Posterior vena cava (tissue), 2 donors: ENCODE measurements at regions not wholly inside any gene's neighbourhood (a gene's known extent, or its start where the extent isn't known, plus 50 kb on each side); places are given as distances from the start of the nearest gene placed in this dataset.

Source experiments
- DNase-seq: peaks from one replicate; pipeline ENCODE4 v3.0.0-alpha.2; 2020; ENCODE audit warnings: low spot score
- intact Hi-C, 2 donors: fragments of 100-400 bp; cut with DNase I; formaldehyde crosslinking; loops; one replicate each; pipeline versions ENCODE4 v1.14.1 to v1.14.2; 2022 to 2023
- donor health status: DM: yes; HTN: yes; CAD: no.
- donor health status: DM: yes; HTN: yes; CAD: no.

- no peak for DNase-seq
- intact Hi-C loops: no loop called here
Measured at GRCh38 chr12:60106214-60106613, 510.4 kb downstream of the SLC16A7 start.

DNA sequence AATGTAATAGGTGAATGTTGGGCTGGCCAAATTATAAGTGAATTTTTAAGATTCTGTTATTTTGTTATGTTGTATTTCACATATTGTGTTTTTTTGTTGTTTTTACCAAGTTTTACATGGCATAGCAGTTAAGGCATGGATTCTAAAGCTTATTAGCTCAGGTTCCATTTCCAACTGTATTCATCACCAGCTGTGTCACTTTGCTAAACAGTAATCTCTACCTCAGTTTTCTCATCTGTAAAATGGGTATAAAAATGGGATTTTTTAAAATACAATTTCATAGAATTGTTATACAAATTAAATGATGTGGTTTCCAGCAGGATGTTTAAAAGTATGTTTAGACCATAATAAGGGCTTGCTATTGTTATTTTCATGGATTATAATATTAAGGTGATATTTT, 512.2 kb downstream of the SLC16A7 start:
- no peak for DNase-seq
- intact Hi-C loops: no loop called here

- intact Hi-C loops: no loop called here
Measured at GRCh38 chr12:60112063-60112462, 516.2 kb downstream of the SLC16A7 start.

DNA sequence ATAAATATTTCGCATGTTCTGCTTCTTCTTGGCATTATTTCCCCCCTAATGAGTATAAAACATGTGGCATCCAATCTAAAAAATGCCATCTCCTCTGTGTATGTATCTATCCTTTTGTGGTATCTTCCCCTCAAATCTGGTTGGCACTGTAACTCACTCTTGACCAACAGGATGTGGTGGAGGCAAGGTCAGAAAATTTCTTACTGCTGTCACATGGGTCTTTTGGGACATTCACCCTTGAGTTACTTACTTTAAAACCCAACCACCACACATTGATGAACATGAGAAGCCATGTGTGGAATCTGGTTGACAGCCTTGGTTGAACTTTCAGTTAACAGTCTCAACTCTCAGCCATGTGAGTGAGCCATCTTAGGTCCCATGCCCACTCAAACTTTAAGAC, 516.9 kb downstream of the SLC16A7 start:
- DNase-seq: no peak
- intact Hi-C loops: no loop called here

More at GRCh38 chr12:60112063-60112462, 516.2 kb downstream of the SLC16A7 start:
- DNase-seq: no peak

DNA sequence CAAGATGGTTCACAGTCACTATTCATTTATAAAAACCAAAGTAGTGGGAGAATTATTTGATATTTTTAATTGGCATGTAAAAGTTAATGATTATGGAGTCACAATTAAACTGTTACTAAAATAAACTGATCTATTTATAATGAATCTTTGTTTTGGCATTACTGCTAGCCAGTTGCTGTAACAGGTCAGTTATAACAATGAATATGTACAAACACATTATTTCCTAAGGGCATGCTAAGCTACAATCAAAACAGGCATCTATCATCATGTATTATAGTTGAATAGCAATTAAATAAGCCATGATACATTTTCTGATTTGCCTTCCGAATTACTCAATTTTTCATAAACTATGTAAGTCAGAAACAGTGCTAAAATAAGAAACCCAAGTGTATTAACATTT, 518.3 kb downstream of the SLC16A7 start:
- intact Hi-C loops: no loop called here
- DNase-seq: no peak

GRCh38 chr12:60119327-60119726, 523.5 kb downstream of the SLC16A7 start:
- intact Hi-C loops: no loop called here
- DNase-seq: no peak

- DNase-seq: no peak
- intact Hi-C loops: no loop called here
Measured at GRCh38 chr12:60120199-60120598, 524.4 kb downstream of the SLC16A7 start.

- intact Hi-C loops: no loop called here
- DNase-seq: no peak
Measured at GRCh38 chr12:60123557-60123956, 527.7 kb downstream of the SLC16A7 start.

DNA sequence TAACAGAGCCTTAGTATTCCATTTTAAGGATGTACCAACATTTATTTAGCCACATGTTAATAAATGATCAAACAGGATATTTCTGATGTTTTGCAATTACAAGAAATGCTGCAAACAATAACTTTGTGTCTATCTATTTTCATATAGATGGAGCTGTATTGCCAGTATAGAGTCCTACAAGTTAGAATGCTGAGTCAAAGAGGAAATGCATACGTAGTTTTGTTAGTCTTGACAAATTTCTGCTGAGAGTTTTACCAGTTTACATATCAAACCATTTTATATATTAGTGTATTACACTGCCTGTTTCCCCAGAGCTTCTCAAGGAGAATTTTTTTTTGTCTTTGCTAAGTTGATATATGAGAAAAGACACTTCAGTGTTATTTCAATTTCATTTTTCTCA, 541.7 kb downstream of the SLC16A7 start:
- DNase-seq: no peak
- intact Hi-C loops: no loop called here

GRCh38 chr12:60138526-60138925, 542.7 kb downstream of the SLC16A7 start:
- intact Hi-C loops: no loop called here
- DNase-seq: no peak

GRCh38 chr12:60144395-60144794, 548.6 kb downstream of the SLC16A7 start:
- intact Hi-C loops: no loop called here
- DNase-seq: no peak

GRCh38 chr12:60148109-60148508, 552.3 kb downstream of the SLC16A7 start:
- intact Hi-C loops: no loop called here
- no peak for DNase-seq

DNA sequence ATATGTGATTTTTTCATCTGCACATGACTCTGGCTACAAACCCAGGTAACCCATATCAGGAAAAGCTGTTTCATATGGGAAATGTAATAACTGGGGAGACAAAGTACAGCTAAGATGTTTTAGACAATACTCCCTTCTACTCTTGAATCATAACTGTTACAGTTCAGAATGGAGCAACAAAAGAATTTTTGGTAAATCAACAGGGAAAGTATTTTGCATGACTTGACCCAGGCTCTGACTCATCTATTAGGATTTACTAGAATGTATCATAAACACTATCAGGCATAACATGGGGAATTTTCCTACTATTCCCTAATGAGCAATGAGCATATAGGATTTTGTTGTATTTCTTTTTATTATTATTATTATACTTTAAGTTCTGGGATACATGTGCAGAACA, 553.0 kb downstream of the SLC16A7 start:
- intact Hi-C loops: no loop called here
- DNase-seq: no peak

DNA sequence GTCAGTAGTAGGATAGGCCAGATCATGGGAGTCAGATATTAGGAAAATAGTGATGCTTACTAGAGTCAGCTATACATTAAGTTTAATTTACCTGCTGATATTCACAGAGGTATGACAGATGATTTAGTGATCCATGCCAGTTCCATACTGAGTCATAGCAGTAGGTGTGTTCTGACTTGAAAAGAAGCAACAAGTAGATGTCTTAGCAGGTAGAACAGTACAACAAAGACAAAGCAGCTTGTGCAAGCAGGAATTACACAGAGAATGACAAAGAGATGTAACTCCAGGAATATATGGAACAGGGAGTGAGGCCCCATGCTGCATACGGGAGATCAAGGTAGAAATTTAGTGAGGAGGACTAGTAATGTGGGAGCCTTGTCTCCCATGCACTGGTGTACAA, 556.9 kb downstream of the SLC16A7 start:
- DNase-seq: no peak
- intact Hi-C loops: no loop called here

GRCh38 chr12:60159761-60160160, 563.9 kb downstream of the SLC16A7 start:
- DNase-seq: no peak
- intact Hi-C loops: no loop called here

- DNase-seq: no peak
- intact Hi-C loops: no loop called here
Measured at GRCh38 chr12:60162988-60163720, 567.3 kb downstream of the SLC16A7 start.

DNA sequence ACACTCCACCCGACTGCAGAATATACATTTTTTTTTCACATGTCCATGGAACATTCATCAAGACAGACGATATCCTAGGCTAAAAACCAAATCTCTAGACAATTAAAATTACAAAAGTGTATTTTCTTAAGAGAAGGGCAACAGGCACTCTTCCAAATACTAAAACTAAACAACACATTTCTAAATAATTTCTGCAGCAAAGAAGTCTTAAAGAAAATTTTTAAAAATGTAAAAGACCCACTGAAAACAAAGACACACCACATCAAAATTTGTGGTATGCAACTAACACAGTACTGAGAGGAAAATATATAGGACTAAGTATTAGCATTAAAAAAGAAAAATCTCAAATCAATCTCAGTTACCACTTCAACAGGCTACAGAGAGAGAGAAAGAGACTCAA, 570.0 kb downstream of the SLC16A7 start:
- intact Hi-C loops: no loop called here
- DNase-seq: no peak

GRCh38 chr12:60168441-60168840, 572.6 kb downstream of the SLC16A7 start:
- DNase-seq: no peak
- intact Hi-C loops: no loop called here

GRCh38 chr12:60169904-60170303, 574.1 kb downstream of the SLC16A7 start:
- intact Hi-C loops: no loop called here

DNA sequence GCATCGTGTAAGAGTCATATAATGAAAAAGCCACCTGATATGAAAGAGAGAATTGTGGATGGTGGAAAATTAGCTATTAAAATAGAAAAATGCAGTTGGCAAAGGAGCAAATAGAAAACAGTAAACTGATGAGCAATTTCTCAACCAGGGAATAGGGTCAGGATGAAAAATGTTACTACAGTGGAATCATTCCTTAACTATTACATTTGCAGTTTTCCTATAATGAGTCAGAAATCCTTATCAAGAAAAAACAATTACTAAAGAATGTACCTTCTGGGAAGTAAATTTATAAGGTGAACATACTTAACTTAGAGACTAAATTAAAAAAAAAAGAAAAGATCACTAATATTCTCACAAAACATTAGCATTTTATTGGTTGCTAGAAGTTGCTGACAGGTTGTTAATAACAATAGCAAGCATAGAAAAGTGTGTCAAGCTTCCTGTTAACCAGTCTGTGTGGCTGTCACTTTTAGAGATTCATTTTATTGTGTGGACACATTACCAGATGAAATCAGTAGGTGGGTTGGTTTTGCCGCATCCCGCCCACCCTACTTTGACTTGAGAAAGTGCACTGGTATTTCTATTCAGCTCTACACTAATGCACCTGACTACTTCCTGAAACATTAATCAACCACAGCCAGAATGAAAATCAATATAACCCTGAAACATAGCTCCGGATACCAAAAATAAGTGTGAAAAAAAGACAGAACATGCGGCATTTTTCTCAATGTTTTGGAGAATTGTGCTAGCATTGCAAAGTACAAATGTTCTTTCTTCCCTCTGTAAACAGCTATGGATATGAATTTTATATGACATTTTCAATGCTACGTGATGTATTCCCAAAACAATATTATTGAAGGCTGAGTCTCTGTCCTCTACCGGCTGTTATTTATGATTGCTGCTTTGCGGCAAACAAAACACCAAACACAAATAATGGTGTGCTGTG, 576.7 kb downstream of the SLC16A7 start:
- intact Hi-C loops: no loop called here
- no peak for DNase-seq

More at GRCh38 chr12:60169904-60170303, 574.1 kb downstream of the SLC16A7 start:
- no peak for DNase-seq
